ENCODE measurements at regions not wholly inside any gene's neighbourhood (a gene's known extent, or its start where the extent isn't known, plus 50 kb on each side); places are given as distances from the start of the nearest gene placed in this dataset.

DNA sequence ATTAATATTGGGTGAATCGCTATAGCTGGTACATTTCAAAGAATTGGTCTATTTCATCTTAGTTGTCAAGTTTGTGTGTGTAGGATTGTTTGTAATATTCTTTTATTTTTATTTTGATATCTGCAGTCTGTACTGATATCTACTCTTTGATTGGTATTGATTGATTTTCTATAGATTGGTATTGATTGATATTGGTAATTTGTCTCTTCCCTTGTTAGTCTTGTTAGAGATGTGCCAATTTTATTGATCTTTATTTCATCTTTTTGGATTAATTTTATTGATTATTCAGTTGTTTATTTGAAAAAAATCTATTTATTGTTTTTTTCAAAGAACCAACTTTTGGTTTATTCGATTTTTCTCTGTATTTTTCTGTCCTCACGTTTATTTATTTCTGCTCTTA, 61.4 kb downstream of the TM2D3 start:
- TF ChIP-seq, protein P1, sequence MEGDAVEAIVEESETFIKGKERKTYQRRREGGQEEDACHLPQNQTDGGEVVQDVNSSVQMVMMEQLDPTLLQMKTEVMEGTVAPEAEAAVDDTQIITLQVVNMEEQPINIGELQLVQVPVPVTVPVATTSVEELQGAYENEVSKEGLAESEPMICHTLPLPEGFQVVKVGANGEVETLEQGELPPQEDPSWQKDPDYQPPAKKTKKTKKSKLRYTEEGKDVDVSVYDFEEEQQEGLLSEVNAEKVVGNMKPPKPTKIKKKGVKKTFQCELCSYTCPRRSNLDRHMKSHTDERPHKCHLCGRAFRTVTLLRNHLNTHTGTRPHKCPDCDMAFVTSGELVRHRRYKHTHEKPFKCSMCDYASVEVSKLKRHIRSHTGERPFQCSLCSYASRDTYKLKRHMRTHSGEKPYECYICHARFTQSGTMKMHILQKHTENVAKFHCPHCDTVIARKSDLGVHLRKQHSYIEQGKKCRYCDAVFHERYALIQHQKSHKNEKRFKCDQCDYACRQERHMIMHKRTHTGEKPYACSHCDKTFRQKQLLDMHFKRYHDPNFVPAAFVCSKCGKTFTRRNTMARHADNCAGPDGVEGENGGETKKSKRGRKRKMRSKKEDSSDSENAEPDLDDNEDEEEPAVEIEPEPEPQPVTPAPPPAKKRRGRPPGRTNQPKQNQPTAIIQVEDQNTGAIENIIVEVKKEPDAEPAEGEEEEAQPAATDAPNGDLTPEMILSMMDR (IDR thresholded peaks at IDR 0.05): no peak
- TF ChIP-seq POLR2A (IDR thresholded peaks at IDR 0.05): no peak
- TF ChIP-seq POLR2AphosphoS5 (IDR thresholded peaks at IDR 0.05): no peak

Measured in prostate gland (tissue), 2 donors.